DOHH2 (cell line): ENCODE measurements at regions not wholly inside any gene's neighbourhood (a gene's known extent, or its start where the extent isn't known, plus 50 kb on each side); places are given as distances from the start of the nearest gene placed in this dataset.

Experiments used
- EZH2phosphoT487 ChIP-seq: fragments of 200-600 bp; sonication (generic); IDR thresholded peaks from 2 replicates; pipeline ENCODE4 v1.6.1; 2017; ENCODE audit warnings: borderline replicate concordance, mild to moderate bottlenecking, antibody characterized with exemption, low read length, moderate library complexity, mixed read lengths
- TF ChIP-seq, protein P1 (sequence below): fragments of 200-600 bp; sonication (generic); IDR thresholded peaks from one replicate; pipeline ENCODE4 v1.5.1; 2014; ENCODE audit warnings: antibody characterized with exemption, mild to moderate bottlenecking, low read depth, low read length; ENCODE audit not compliant: poor library complexity, severe bottlenecking

GRCh38 chr13:72121466-72121865, 254.5 kb upstream of the DACH1 start:
- TF ChIP-seq, protein P1, sequence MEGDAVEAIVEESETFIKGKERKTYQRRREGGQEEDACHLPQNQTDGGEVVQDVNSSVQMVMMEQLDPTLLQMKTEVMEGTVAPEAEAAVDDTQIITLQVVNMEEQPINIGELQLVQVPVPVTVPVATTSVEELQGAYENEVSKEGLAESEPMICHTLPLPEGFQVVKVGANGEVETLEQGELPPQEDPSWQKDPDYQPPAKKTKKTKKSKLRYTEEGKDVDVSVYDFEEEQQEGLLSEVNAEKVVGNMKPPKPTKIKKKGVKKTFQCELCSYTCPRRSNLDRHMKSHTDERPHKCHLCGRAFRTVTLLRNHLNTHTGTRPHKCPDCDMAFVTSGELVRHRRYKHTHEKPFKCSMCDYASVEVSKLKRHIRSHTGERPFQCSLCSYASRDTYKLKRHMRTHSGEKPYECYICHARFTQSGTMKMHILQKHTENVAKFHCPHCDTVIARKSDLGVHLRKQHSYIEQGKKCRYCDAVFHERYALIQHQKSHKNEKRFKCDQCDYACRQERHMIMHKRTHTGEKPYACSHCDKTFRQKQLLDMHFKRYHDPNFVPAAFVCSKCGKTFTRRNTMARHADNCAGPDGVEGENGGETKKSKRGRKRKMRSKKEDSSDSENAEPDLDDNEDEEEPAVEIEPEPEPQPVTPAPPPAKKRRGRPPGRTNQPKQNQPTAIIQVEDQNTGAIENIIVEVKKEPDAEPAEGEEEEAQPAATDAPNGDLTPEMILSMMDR: no peak
- no peak for TF ChIP-seq EZH2phosphoT487
